Activated CD4-positive, alpha-beta T cell treated with anti-CD3 and anti-CD28 coated beads, Interleukin-2, amount 10 ng/mL, durations not matched to agents 24 days and 14 days (primary cell): ENCODE measurements at regions not wholly inside any gene's neighbourhood (a gene's known extent, or its start where the extent isn't known, plus 50 kb on each side); places are given as distances from the start of the nearest gene placed in this dataset.

Experiments
- DNase-seq: peaks from one replicate; pipeline ENCODE4 v3.0.0; 2022
- H3K27ac Mint-ChIP-seq: one replicate; pipeline ENCODE4 v1.8.0; 2022; ENCODE audit warnings: mild to moderate bottlenecking, mixed read lengths
- H3K27me3 Mint-ChIP-seq: one replicate; pipeline ENCODE4 v1.8.0; 2022; ENCODE audit warnings: mixed read lengths
- H3K36me3 Mint-ChIP-seq: one replicate; pipeline ENCODE4 v1.8.0; 2022; ENCODE audit warnings: low read depth, mild to moderate bottlenecking, mixed read lengths
- H3K4me1 Mint-ChIP-seq: one replicate; pipeline ENCODE4 v1.8.0; 2021; ENCODE audit warnings: mixed read lengths
- H3K4me3 Mint-ChIP-seq: one replicate; pipeline ENCODE4 v1.8.0; 2022; ENCODE audit warnings: mild to moderate bottlenecking, moderate library complexity, mixed read lengths
- H3K9me3 Mint-ChIP-seq: one replicate; pipeline ENCODE4 v1.8.0; 2021; ENCODE audit warnings: mixed read lengths
- intact Hi-C: fragments of 100-400 bp; cut with micrococcal nuclease; formaldehyde crosslinking; loops from one replicate; pipeline ENCODE4 v1.15.1; 2023

- no peak overlapping the region for H3K4me3 Mint-ChIP-seq
- H3K9me3 Mint-ChIP-seq = no peaks in the 10 kb centered on the region
- no peaks in the 10 kb centered on the region for H3K36me3 Mint-ChIP-seq
- H3K4me1 Mint-ChIP-seq = no peaks in the 10 kb centered on the region
- intact Hi-C loops = loop anchor here (10.0 kb wide), 1 partner anchor 139 kb away; no protein-coding TSS in a partner anchor
- DNase-seq = no peak
- peaks cover 2% of the 10 kb centered on the region for H3K27me3 Mint-ChIP-seq
- H3K27ac Mint-ChIP-seq = no peak overlapping the region
These were observed 131.1 kb upstream of the WNT4 start for GRCh38 chr1:22273686-22274681.

GRCh38 chr1:22275167-22275566 is 132.3 kb upstream of the WNT4 start:
- H3K36me3 Mint-ChIP-seq = no peaks in the 10 kb centered on the region
- no peaks in the 10 kb centered on the region for H3K9me3 Mint-ChIP-seq
- no peaks in the 10 kb centered on the region for H3K4me1 Mint-ChIP-seq
- peaks cover 2% of the 10 kb centered on the region for H3K27me3 Mint-ChIP-seq
- no peak overlapping the region for H3K4me3 Mint-ChIP-seq
- no peak for DNase-seq
- intact Hi-C loops = loop anchor here (10.0 kb wide), 1 partner anchor 140 kb away; no protein-coding TSS in a partner anchor
- no peak overlapping the region for H3K27ac Mint-ChIP-seq

- Mint-ChIP-seq H3K4me3 (no peak overlapping the region), H3K36me3 (no peaks in the 10 kb centered on the region), H3K9me3 (no peaks in the 10 kb centered on the region), H3K27me3 (peaks cover 2% of the 10 kb centered on the region), H3K4me1 (no peaks in the 10 kb centered on the region), H3K27ac (no peak overlapping the region)
- intact Hi-C loops = loop anchor here (10.0 kb wide), 1 partner anchor 141 kb away; no protein-coding TSS in a partner anchor
- peak; percentile 79 for DNase-seq
These were observed 132.9 kb upstream of the WNT4 start for GRCh38 chr1:22275626-22276395.

GRCh38 chr1:22276396-22276748 is 133.5 kb upstream of the WNT4 start:
- Mint-ChIP-seq H3K9me3 (no peaks in the 10 kb centered on the region), H3K4me1 (no peaks in the 10 kb centered on the region), H3K27ac (no peak overlapping the region), H3K4me3 (no peak overlapping the region), H3K36me3 (no peaks in the 10 kb centered on the region), H3K27me3 (peaks cover 3% of the 10 kb centered on the region)
- intact Hi-C loops = loop anchor here (10.0 kb wide), 1 partner anchor 142 kb away; no protein-coding TSS in a partner anchor
- no peak for DNase-seq

GRCh38 chr1:22277662-22278061 is 134.8 kb upstream of the WNT4 start:
- no peaks in the 10 kb centered on the region for H3K4me1 Mint-ChIP-seq
- H3K36me3 Mint-ChIP-seq = no peaks in the 10 kb centered on the region
- intact Hi-C loops = loop anchor here (10.0 kb wide), 1 partner anchor 143 kb away; no protein-coding TSS in a partner anchor
- no peak overlapping the region for H3K4me3 Mint-ChIP-seq
- H3K27ac Mint-ChIP-seq = no peak overlapping the region
- no peaks in the 10 kb centered on the region for H3K9me3 Mint-ChIP-seq
- DNase-seq = no peak
- H3K27me3 Mint-ChIP-seq = peaks cover 3% of the 10 kb centered on the region

- no peak overlapping the region for H3K4me3 Mint-ChIP-seq
- no peaks in the 10 kb centered on the region for H3K36me3 Mint-ChIP-seq
- H3K27ac Mint-ChIP-seq = no peak overlapping the region
- no peaks in the 10 kb centered on the region for H3K4me1 Mint-ChIP-seq
- H3K27me3 Mint-ChIP-seq = peaks cover 3% of the 10 kb centered on the region
- intact Hi-C loops = loop anchor here (10.0 kb wide), 1 partner anchor 145 kb away; no protein-coding TSS in a partner anchor
- H3K9me3 Mint-ChIP-seq = no peaks in the 10 kb centered on the region
- DNase-seq = no peak
These were observed 136.8 kb upstream of the WNT4 start for GRCh38 chr1:22279735-22280134.

GRCh38 chr1:22280526-22280925 is 137.6 kb upstream of the WNT4 start:
- no peak for DNase-seq
- Mint-ChIP-seq H3K36me3 (no peaks in the 10 kb centered on the region), H3K4me3 (no peak overlapping the region), H3K27ac (no peak overlapping the region), H3K9me3 (no peaks in the 10 kb centered on the region), H3K4me1 (no peaks in the 10 kb centered on the region), H3K27me3 (peaks cover 3% of the 10 kb centered on the region)
- intact Hi-C loops = no loop called here

- no peak for DNase-seq
- no peak overlapping the region for H3K27ac Mint-ChIP-seq
- H3K9me3 Mint-ChIP-seq = no peaks in the 10 kb centered on the region
- H3K36me3 Mint-ChIP-seq = no peaks in the 10 kb centered on the region
- no peak overlapping the region for H3K4me3 Mint-ChIP-seq
- peaks cover 3% of the 10 kb centered on the region for H3K27me3 Mint-ChIP-seq
- H3K4me1 Mint-ChIP-seq = no peaks in the 10 kb centered on the region
- intact Hi-C loops = no loop called here
These were observed 138.8 kb upstream of the WNT4 start for GRCh38 chr1:22281521-22282363.

GRCh38 chr1:22282364-22282995 is 139.6 kb upstream of the WNT4 start:
- DNase-seq = no peak
- H3K4me3 Mint-ChIP-seq = no peak overlapping the region

GRCh38 chr1:22283596-22283995 is 140.7 kb upstream of the WNT4 start:
- intact Hi-C loops = no loop called here
- no peak for DNase-seq
- Mint-ChIP-seq H3K4me1 (no peaks in the 10 kb centered on the region), H3K9me3 (no peaks in the 10 kb centered on the region), H3K36me3 (no peaks in the 10 kb centered on the region), H3K4me3 (no peak overlapping the region), H3K27ac (no peak overlapping the region), H3K27me3 (peaks cover 3% of the 10 kb centered on the region)

More at GRCh38 chr1:22282364-22282995, 139.6 kb upstream of the WNT4 start:
- no peaks in the 10 kb centered on the region for H3K4me1 Mint-ChIP-seq
- no peak overlapping the region for H3K27ac Mint-ChIP-seq
- no peaks in the 10 kb centered on the region for H3K9me3 Mint-ChIP-seq
- intact Hi-C loops = no loop called here
- peaks cover 3% of the 10 kb centered on the region for H3K27me3 Mint-ChIP-seq
- H3K36me3 Mint-ChIP-seq = no peaks in the 10 kb centered on the region

GRCh38 chr1:22284236-22284635 is 141.3 kb upstream of the WNT4 start:
- Mint-ChIP-seq H3K36me3 (no peaks in the 10 kb centered on the region), H3K4me3 (no peak overlapping the region), H3K27ac (no peak overlapping the region), H3K27me3 (peaks cover 3% of the 10 kb centered on the region), H3K4me1 (no peaks in the 10 kb centered on the region), H3K9me3 (no peaks in the 10 kb centered on the region)
- DNase-seq = no peak
- intact Hi-C loops = no loop called here

- Mint-ChIP-seq H3K9me3 (no peaks in the 10 kb centered on the region), H3K36me3 (no peaks in the 10 kb centered on the region), H3K27ac (no peak overlapping the region), H3K27me3 (peaks cover 3% of the 10 kb centered on the region), H3K4me1 (no peaks in the 10 kb centered on the region), H3K4me3 (no peak overlapping the region)
- no peak for DNase-seq
- intact Hi-C loops = no loop called here
These were observed 142.1 kb upstream of the WNT4 start for GRCh38 chr1:22284906-22285548.
